GM12872 (cell line): ENCODE measurements at regions not wholly inside any gene's neighbourhood (a gene's known extent, or its start where the extent isn't known, plus 50 kb on each side); places are given as distances from the start of the nearest gene placed in this dataset.

Source experiments
- CTCF ChIP-seq: IDR thresholded peaks from 3 replicates; pipeline ENCODE4 v1.5.1; 2011; ENCODE audit warnings: low read depth, mild to moderate bottlenecking, low read length, moderate library complexity; ENCODE audit not compliant: insufficient read depth

GRCh38 chr12:127416796-127417195 lies 850.2 kb upstream of the TMEM132C start:
- TF ChIP-seq CTCF = no peak

GRCh38 chr12:127419111-127419510 lies 847.9 kb upstream of the TMEM132C start:
- no peak for TF ChIP-seq CTCF

GRCh38 chr12:127421614-127422013 lies 845.4 kb upstream of the TMEM132C start:
- TF ChIP-seq CTCF = no peak

GRCh38 chr12:127422935-127423566 lies 843.9 kb upstream of the TMEM132C start:
- TF ChIP-seq CTCF = no peak

GRCh38 chr12:127425474-127425873 lies 841.5 kb upstream of the TMEM132C start:
- TF ChIP-seq CTCF = no peak

GRCh38 chr12:127428420-127428819 lies 838.5 kb upstream of the TMEM132C start:
- no peak for TF ChIP-seq CTCF

GRCh38 chr12:127429551-127430285 lies 837.3 kb upstream of the TMEM132C start:
- TF ChIP-seq CTCF = no peak
